Caki2 (cell line): ENCODE measurements at regions not wholly inside any gene's neighbourhood (a gene's known extent, or its start where the extent isn't known, plus 50 kb on each side); places are given as distances from the start of the nearest gene placed in this dataset.
A peak's percentile ranks its signal among the peaks of the same experiment; 100 is the strongest.

Source experiments
- DNase-seq: peaks from one replicate; pipeline ENCODE4 v3.0.0-alpha.2; 2015; ENCODE audit warnings: low read depth
- in situ Hi-C: cut with HindIII; loops from 2 replicates; pipeline ENCODE4 v1.10.0; 2016; ENCODE audit warnings: low sequenced_read_pairs, low pct_unique_long_range_greater_than_20kb, mixed read lengths

DNA sequence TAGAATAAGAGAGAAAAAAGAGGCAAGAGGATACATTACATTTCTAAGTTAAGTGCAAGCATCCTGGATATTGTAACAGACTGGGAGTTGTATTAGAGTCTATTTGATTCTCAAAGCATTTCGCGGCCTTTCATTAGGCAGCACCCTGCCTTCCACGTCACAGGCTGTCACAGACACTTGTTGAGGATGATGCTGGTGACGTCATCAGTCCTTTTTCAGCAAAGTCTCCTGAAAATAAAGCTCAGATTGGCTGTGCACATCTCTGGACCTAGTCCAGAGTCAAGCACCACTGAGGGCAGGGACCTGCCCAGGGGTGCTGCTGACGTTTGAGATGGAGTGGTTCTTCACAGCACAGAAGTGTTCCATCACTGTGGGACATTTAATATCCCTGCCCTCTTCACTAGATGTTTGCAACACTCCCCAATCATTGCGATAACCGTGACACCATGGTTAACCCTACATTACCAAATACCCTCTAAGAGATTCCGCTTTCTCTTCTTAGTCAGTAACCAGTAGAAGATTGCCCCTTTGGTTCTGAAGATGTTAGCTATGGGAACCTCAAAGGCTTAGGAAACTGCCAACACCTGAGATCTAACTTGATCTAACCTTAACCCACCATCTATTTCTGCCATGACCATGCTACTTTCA is 72.7 kb upstream of the F3 start:
- in situ Hi-C loops: no loop called here
- no peak for DNase-seq

DNA sequence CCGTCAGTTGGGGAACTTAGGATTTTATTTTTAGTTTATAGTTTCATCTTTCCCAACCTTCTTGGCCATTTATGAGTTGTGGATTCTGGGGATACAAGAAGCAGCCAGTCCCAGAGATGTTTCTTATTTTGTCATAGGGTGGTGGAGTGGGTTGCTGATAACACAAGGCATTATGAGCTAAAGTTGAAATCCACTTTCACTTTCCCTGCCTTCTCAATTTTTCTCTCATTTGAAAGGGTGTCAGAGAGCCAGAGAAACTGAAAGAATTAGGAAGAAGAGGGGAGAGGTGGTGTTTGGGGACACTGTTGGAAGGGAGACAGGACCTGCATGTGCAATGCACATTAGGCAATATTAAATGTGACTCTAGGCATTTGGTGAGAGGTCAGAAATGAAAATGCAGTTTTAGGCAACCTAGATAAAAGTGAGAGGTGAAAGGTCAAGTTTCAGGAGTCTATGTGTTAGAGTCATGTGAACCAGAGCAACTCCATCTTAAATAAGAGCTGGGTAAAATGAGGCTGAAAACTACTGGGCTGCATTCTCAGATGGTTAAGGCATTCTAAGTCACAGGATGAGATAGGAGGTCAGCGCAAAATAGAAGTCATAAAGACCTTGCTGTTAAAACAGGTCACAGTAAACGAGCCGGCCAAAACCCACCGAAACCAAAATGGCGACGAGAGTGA is 71.1 kb upstream of the F3 start:
- no peak for DNase-seq
- in situ Hi-C loops: no loop called here

GRCh38 chr1:94611681-94612475 is 70.3 kb upstream of the F3 start:
- in situ Hi-C loops: no loop called here
- DNase-seq: no peak

DNA sequence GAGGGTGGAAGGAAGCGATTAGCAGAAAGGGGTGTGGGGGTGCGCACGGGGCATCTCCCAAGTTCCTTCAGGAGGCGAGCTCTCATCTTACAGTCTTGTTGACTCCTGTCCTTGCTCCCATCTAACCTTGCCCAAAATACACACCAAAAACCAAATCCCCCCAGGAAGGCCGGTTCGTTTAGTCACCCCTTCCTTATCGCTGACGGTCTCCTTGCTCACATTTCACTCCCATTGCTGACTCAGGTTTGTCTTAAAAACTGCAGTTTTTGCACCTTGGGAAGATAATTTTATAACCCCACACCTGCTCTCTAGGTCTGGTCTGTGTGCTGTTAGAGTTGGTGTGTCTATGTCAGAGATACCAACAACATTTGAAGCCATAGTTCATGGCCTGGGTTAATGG is 68.1 kb upstream of the F3 start:
- in situ Hi-C loops: no loop called here
- DNase-seq: no peak

DNA sequence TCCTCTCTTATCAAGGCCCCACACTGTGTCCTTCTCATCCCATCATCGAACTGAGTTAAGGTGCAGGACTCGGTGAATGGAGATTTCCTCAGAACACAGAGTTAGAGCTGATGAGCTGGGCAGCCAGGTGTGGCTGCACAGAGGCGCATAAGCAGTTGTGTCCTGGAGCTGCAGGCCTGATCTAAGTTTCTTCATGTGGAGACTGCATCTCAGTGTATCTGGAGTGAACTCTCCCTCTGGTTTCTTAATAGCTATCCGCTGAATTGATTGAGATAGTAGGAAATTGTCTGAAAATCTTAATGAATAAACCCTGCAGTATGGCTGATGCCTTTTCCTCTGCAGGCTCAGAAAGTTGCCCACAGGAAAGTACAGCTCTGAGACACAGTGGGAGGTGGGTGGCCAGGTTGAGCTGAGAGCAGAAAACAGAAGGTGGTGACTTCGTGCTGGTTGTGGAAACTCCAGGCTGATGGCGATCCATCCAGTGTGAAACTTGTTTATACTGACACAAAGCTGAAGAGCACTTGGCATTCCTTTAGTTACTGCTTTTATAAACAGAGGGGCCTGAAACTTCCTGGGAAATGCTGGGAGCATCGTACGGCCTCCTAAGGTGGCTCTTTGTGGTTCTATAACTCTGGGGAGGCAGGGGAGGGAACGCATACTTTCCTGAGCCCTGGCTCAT is 67.4 kb upstream of the F3 start:
- DNase-seq: no peak

DNA sequence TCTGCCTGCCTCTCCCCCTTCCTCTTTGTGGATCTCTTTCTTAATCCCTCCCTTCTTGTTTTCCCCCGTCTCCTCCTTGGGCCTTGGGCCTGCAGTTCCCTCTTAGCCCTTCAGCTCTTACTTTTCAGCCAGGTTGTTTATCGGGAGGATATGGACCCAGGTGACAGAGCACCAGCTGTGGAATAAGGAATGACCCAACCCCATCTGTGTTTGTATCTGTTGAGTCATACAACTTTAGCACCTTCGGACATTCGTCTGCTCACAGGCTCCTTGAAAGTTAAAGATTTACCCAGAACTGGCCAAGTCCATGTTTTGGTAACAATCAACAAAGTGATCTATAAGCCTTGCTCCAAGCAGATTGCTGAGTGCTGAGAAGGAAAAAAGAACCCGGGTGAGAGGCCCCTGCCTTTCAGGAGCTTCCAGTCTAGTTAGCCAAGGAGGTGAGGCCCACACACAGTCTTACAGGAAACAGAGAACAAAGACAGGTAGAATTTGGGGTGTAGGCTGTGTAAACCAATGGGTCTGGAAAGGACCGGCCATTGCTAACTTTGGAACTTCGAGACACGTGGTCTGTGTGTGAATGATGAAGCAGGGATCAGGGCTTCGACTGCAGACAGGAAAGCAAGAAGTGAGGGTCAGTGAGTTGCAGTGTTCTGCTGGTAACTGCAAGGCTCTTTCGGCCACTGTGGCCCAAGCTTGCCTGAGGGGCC is 66.7 kb upstream of the F3 start:
- peak; percentile 52 for DNase-seq
- in situ Hi-C loops: no loop called here

More for the DNA sequence above, 67.4 kb upstream of the F3 start:
- in situ Hi-C loops: no loop called here

DNA sequence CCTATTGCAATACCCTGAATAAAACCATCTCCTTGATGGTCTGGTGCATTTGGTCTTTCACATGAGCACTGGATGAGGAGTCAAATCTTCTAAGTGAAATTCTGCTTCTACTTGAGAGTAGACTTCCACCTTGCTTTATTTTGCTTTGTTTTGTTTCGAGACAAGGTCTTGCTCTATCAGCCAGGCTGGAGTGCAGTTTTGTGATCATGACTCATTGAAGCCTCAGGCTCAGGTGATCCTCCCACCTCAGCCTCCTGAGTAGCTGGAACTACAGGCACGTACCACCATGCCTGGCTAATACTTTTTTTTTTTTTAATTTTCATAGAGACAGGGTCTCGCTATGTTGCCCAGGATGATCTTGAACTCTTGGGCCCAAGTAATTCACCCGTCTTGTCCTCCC is 65.8 kb upstream of the F3 start:
- in situ Hi-C loops: no loop called here
- no peak for DNase-seq

DNA sequence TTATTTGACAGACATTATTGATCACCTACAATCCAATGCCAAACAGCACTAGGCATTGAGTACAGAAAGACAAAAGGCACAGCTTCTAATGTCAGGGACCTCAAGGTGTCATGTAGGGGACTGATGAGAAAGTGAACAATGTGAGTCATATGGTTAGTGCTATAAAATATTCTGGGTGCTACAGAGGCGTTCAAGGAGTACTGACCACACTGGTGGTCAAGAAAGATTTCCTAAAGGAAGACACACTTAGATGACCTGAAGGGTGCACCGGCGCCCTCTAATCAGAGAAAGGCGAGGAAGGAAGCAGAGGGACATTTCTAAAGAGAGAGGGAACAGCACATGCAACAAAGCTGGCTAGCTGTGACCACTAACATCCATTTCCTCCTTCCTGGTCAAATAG is 64.9 kb upstream of the F3 start:
- in situ Hi-C loops: no loop called here
- DNase-seq: no peak

GRCh38 chr1:94603663-94604062 is 62.1 kb upstream of the F3 start:
- in situ Hi-C loops: no loop called here

GRCh38 chr1:94602802-94603625 is 61.5 kb upstream of the F3 start:
- DNase-seq: no peak
- in situ Hi-C loops: no loop called here

More at GRCh38 chr1:94603663-94604062, 62.1 kb upstream of the F3 start:
- no peak for DNase-seq

DNA sequence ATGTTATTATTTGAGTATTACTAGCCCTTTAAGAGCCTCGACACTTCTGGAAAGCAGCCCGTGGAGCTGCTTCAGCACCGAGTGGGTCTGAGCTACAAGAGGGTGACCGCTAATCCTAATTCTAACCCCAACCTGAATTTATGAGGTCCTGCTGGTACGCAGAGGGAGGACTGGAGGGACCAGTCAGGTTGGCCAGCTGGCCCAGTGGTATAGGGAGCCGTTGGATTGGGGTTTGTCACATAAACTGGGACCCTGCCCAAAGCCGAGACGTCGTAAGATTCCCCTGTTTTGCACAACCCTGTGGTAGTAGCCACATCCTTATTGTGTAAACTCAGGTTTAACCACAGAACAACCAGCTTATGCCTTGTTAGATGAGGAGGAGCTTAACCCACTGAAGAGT is 60.8 kb upstream of the F3 start:
- in situ Hi-C loops: no loop called here
- DNase-seq: no peak

- DNase-seq: no peak
- in situ Hi-C loops: no loop called here
Observed at GRCh38 chr1:94600556-94600955, 59.0 kb upstream of the F3 start.

- DNase-seq: no peak
- in situ Hi-C loops: no loop called here
Observed at GRCh38 chr1:94599095-94599813, 57.7 kb upstream of the F3 start.

GRCh38 chr1:94597701-94598100 is 56.1 kb upstream of the F3 start:
- DNase-seq: no peak
- in situ Hi-C loops: no loop called here

DNA sequence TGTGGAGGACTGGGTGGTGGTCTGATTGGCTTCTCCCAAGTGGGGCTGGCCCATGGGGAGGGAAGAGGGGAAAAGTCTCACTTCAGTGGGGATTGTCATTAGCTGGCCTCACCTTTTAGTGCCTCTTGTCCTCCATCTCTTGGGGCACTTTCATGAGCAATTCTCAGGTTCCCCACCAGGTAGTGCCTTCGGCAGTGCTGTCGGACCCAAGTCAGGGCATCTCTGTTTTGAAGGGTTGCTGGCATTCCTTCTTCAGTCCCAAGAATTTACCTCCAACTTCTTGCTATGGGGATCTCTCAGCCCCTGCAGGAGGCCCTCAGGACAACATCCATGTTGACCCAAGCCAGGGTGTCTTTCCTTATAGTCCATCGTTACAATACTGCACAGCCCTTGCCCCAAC is 54.7 kb upstream of the F3 start:
- DNase-seq: no peak
- in situ Hi-C loops: no loop called here

DNA sequence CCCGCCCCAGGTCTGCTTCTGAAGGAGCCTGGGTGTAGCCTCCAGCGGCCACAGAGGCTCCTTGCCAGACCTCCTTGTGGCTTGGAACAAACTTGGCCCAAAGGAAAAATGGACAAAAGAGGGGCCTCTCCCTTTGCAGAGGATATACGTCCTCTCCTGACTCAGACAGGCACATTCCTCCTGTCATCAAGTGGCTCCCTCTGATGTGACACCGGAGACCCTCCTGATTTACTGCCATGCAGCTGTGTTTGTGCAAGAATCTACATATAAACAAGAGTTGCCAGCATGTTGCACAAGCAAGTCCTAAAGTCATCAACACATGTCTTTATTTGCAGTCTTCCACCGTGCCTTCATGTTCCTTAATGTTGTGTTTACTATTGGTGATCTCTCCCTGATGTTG is 54.1 kb upstream of the F3 start:
- no peak for DNase-seq
- in situ Hi-C loops: no loop called here

GRCh38 chr1:94593611-94594010 is 52.1 kb upstream of the F3 start:
- in situ Hi-C loops: no loop called here
- no peak for DNase-seq
